Mesenchymal stem cell (in vitro differentiated cells and primary cell): ENCODE measurements at regions not wholly inside any gene's neighbourhood (a gene's known extent, or its start where the extent isn't known, plus 50 kb on each side); places are given as distances from the start of the nearest gene placed in this dataset.

Source experiments
- DNase-seq: peaks from one replicate; pipeline ENCODE4 v3.0.0-alpha.2; 2013
- H2AFZ ChIP-seq: one replicate; pipeline ENCODE4 v1.6.1; 2013; ENCODE audit warnings: low read depth, mild to moderate bottlenecking, control low read depth, inconsistent platforms, low read length, moderate library complexity
- H2AK5ac ChIP-seq: 2 replicates; pipeline ENCODE4 v1.6.1; 2013; ENCODE audit warnings: low read length, moderate library complexity, mild to moderate bottlenecking, inconsistent platforms; ENCODE audit not compliant: severe bottlenecking
- H2BK120ac ChIP-seq: one replicate; pipeline ENCODE4 v1.6.1; 2013; ENCODE audit warnings: low read depth, mild to moderate bottlenecking, inconsistent platforms, low read length, moderate library complexity
- H2BK12ac ChIP-seq, 2 experiments: one replicate each; pipeline ENCODE4 v1.6.1; 2013; ENCODE audit warnings: inconsistent platforms in 2 of 2, low read length in 2 of 2, mild to moderate bottlenecking in 2 of 2, moderate library complexity in 2 of 2, control low read depth in 1 of 2
- H2BK15ac ChIP-seq: one replicate; pipeline ENCODE4 v1.6.1; 2013; ENCODE audit warnings: mild to moderate bottlenecking, low read depth, inconsistent platforms; ENCODE audit not compliant: poor library complexity, severe bottlenecking
- H2BK5ac ChIP-seq: 2 replicates; pipeline ENCODE4 v1.6.1; 2013; ENCODE audit warnings: low read depth, mild to moderate bottlenecking, low read length, control low read depth, inconsistent platforms; ENCODE audit not compliant: poor library complexity, severe bottlenecking
- H3K14ac ChIP-seq, 2 experiments: one replicate each; pipeline ENCODE4 v1.6.1; 2013; ENCODE audit warnings: inconsistent platforms in 2 of 2, low read length in 2 of 2, control low read depth in 1 of 2, mild to moderate bottlenecking in 1 of 2, moderate library complexity in 1 of 2
- H3K18ac ChIP-seq, 2 experiments: one replicate each; pipeline ENCODE4 v1.6.1; 2013; ENCODE audit warnings: inconsistent platforms in 2 of 2, low read length in 2 of 2, control low read depth in 1 of 2, low read depth in 1 of 2, mild to moderate bottlenecking in 1 of 2
- H3K23ac ChIP-seq, 2 experiments: one replicate each; pipeline ENCODE4 v1.6.1; 2013; ENCODE audit warnings: inconsistent platforms in 2 of 2, low read length in 2 of 2, mild to moderate bottlenecking in 2 of 2, moderate library complexity in 2 of 2, control low read depth in 1 of 2
- H3K27ac ChIP-seq: 2 replicates; pipeline ENCODE4 v1.5.1; 2013; ENCODE audit warnings: mild to moderate bottlenecking, moderate library complexity, low read length, control low read depth, inconsistent platforms; ENCODE audit not compliant: poor library complexity, severe bottlenecking
- H3K27me3 ChIP-seq, 2 experiments: 2 replicates each; pipeline versions ENCODE4 v1.6.1 to v1.7.0; 2013; ENCODE audit warnings: low read length in 2 of 2, mild to moderate bottlenecking in 2 of 2, moderate library complexity in 2 of 2, control low read depth in 1 of 2, inconsistent platforms in 1 of 2; ENCODE audit not compliant: control insufficient read depth in 1 of 2, insufficient read depth in 1 of 2
- H3K36me3 ChIP-seq, 2 experiments: 2 replicates each; pipeline versions ENCODE4 v1.6.1 to v1.7.0; 2013; ENCODE audit warnings: low read length in 2 of 2, control low read depth in 1 of 2, inconsistent platforms in 1 of 2, low read depth in 1 of 2, mild to moderate bottlenecking in 1 of 2; ENCODE audit not compliant: insufficient read depth in 2 of 2, control insufficient read depth in 1 of 2
- H3K4ac ChIP-seq, 2 experiments: one replicate each; pipeline ENCODE4 v1.6.1; 2013; ENCODE audit warnings: inconsistent platforms in 2 of 2, low read length in 2 of 2, mild to moderate bottlenecking in 2 of 2, moderate library complexity in 2 of 2, control low read depth in 1 of 2, low read depth in 1 of 2
- H3K4me1 ChIP-seq: 2 replicates; pipeline ENCODE4 v1.6.1; 2013; ENCODE audit warnings: low read depth, low read length, control low read depth; ENCODE audit not compliant: control insufficient read depth, insufficient read depth
- H3K4me2 ChIP-seq: 2 replicates; pipeline ENCODE4 v1.6.1; 2013; ENCODE audit warnings: low read length, mild to moderate bottlenecking, inconsistent platforms; ENCODE audit not compliant: poor library complexity, severe bottlenecking
- H3K4me3 ChIP-seq, 2 experiments: 2 replicates each; pipeline versions ENCODE4 v1.5.1 to v1.7.0; 2013; ENCODE audit warnings: low read length in 2 of 2, mild to moderate bottlenecking in 2 of 2, control low read depth in 1 of 2, low read depth in 1 of 2; ENCODE audit not compliant: insufficient read depth in 1 of 2
- H3K79me1 ChIP-seq: replicated peaks from 2 replicates; pipeline ENCODE4 v1.6.1; 2013; ENCODE audit warnings: mild to moderate bottlenecking, control low read depth, low read length, inconsistent platforms; ENCODE audit not compliant: poor library complexity, severe bottlenecking
- H3K9ac ChIP-seq: 2 replicates; pipeline ENCODE4 v1.7.0; 2013; ENCODE audit warnings: mild to moderate bottlenecking, low read length, moderate library complexity
- H3K9me3 ChIP-seq: 2 replicates; pipeline ENCODE4 v1.7.0; 2013; ENCODE audit warnings: mild to moderate bottlenecking, low read length; ENCODE audit not compliant: control insufficient read depth
- H4K8ac ChIP-seq: one replicate; pipeline ENCODE4 v1.6.1; 2013; ENCODE audit warnings: inconsistent platforms, mild to moderate bottlenecking, low read length, moderate library complexity
- H4K91ac ChIP-seq: one replicate; pipeline ENCODE4 v1.6.1; 2013; ENCODE audit warnings: mild to moderate bottlenecking, low read length, inconsistent platforms
- WGBS: methylation state at CpG from one replicate; pipeline ENCODE4 v1.1.7; 2013; ENCODE audit warnings: mixed read lengths; 5-methylcytosine and 5-hydroxymethylcytosine counted together

DNA sequence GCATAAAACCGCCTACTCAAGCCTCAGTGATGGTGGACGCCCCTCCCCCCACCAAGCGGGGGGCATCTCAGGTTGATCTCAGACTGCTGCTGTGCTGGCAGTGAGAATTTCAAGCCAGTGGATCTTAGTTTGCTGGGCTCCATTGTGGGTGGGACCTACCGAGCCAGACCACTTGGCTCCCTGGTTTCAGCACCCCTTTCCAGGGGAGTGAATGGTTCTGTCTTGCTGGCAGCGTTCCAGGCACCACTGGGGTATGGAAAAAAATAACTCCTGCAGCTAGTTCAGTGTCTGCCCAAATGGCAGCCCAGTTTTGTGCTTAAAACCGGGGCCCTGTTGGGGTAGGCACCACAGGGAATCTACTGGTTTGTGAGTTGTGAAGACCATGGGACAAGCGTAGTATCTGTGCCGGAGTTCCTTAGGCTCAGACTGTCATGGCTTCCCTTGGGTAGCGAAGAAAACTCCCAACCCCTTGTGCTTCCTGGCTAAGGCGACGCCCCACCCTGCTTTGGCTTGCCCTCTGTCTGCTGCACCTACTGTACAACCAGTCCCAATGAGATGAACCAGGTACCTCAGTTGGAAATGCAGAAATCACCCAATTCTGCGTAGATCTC is 1334.5 kb upstream of the ADGRB3 start:
- H3K27me3 ChIP-seq, result no peaks in the 10 kb centered on the region
- H2AK5ac ChIP-seq, result no peak overlapping the region
- H2BK15ac ChIP-seq, result no peak overlapping the region
- no peak overlapping the region for H3K27ac ChIP-seq
- no peak overlapping the region for H3K4ac ChIP-seq
- H2BK120ac ChIP-seq, result no peak overlapping the region
- H3K79me1 ChIP-seq, result no peaks in the 10 kb centered on the region
- H4K8ac ChIP-seq, result no peak overlapping the region
- H2AFZ ChIP-seq, result no peak overlapping the region
- no peaks in the 10 kb centered on the region for H3K9me3 ChIP-seq
- H2BK12ac ChIP-seq, result no peak overlapping the region
- H3K14ac ChIP-seq, result no peak overlapping the region
- DNase-seq, result no peak
- no peaks in the 10 kb centered on the region for H3K4me1 ChIP-seq
- 84% methylated on average over 12 of the region's 12 CpGs for WGBS
- no peaks in the 10 kb centered on the region for H3K36me3 ChIP-seq
- no peak overlapping the region for H2BK5ac ChIP-seq
- H3K18ac ChIP-seq, result no peak overlapping the region
- H4K91ac ChIP-seq, result no peak overlapping the region
- H3K4me3 ChIP-seq, result no peak overlapping the region
- no peak overlapping the region for H3K9ac ChIP-seq
- no peak overlapping the region for H3K23ac ChIP-seq
- H3K4me2 ChIP-seq, result no peak overlapping the region

DNA sequence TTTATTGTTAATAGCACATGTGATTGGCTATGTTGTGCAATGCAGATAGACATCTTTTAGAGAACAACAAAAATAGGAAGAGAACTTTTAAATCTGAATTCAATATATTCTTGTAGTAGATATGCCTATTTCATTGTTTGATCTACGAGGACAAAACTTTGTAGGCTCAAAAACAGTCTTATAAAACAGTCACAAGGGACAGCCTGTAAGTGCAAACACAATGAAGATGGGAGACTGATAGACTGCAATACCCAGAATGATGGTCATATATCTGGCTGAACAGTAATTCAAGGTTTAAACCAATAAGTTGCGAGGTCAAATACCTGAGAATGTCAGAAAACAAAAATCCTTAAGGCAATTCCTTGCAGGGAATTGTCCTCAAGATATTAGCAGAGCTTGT is 1342.9 kb upstream of the ADGRB3 start:
- no peak for DNase-seq
- no peak overlapping the region for H3K4me3 ChIP-seq
- no peak overlapping the region for H2BK120ac ChIP-seq
- no peaks in the 10 kb centered on the region for H3K79me1 ChIP-seq
- no peaks in the 10 kb centered on the region for H3K27me3 ChIP-seq
- H3K18ac ChIP-seq, result no peak overlapping the region
- H4K8ac ChIP-seq, result no peak overlapping the region
- no peak overlapping the region for H2AK5ac ChIP-seq
- H2BK5ac ChIP-seq, result no peak overlapping the region
- peaks cover 8% of the 10 kb centered on the region for H3K9me3 ChIP-seq
- no peaks in the 10 kb centered on the region for H3K4me1 ChIP-seq
- H3K23ac ChIP-seq, result no peak overlapping the region
- no peak overlapping the region for H3K14ac ChIP-seq
- H2BK15ac ChIP-seq, result no peak overlapping the region
- no peak overlapping the region for H2BK12ac ChIP-seq
- 58% methylated on average over 1 of the region's 2 CpGs for WGBS
- H2AFZ ChIP-seq, result no peak overlapping the region
- H3K9ac ChIP-seq, result no peak overlapping the region
- no peak overlapping the region for H3K27ac ChIP-seq
- H3K36me3 ChIP-seq, result no peaks in the 10 kb centered on the region
- no peak overlapping the region for H3K4ac ChIP-seq
- no peak overlapping the region for H3K4me2 ChIP-seq
- no peak overlapping the region for H4K91ac ChIP-seq

DNA sequence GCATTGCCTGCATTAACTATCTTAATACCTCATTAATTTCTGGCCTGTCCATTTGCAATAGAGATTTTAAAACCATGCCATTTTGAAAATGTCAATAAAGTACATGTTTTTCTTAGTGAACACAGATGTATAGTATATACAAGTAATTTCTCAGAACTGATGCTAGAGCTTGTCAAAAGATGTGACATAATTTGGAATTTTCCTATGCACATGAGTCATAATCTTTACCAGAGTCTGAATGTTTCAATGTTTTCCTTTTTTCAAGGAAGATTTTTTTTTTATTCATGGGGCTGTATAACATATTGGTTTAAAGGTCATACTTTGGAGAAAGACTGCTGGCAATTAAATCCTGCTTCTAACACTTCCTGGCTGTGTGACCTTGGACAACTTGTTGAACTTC is 1347.5 kb upstream of the ADGRB3 start:
- no peak overlapping the region for H3K23ac ChIP-seq
- no peak for DNase-seq
- H3K36me3 ChIP-seq, result no peaks in the 10 kb centered on the region
- no peak overlapping the region for H2BK12ac ChIP-seq
- H3K4me2 ChIP-seq, result no peak overlapping the region
- no peak overlapping the region for H4K91ac ChIP-seq
- no peak overlapping the region for H2BK120ac ChIP-seq
- H2BK5ac ChIP-seq, result no peak overlapping the region
- no peaks in the 10 kb centered on the region for H3K4me1 ChIP-seq
- H3K4me3 ChIP-seq, result no peak overlapping the region
- H2BK15ac ChIP-seq, result no peak overlapping the region
- no peak overlapping the region for H3K18ac ChIP-seq
- H3K79me1 ChIP-seq, result no peaks in the 10 kb centered on the region
- H4K8ac ChIP-seq, result no peak overlapping the region
- no peak overlapping the region for H2AFZ ChIP-seq
- no peak overlapping the region for H3K9ac ChIP-seq
- H2AK5ac ChIP-seq, result no peak overlapping the region
- H3K27ac ChIP-seq, result no peak overlapping the region
- peaks cover 19% of the 10 kb centered on the region for H3K9me3 ChIP-seq
- no peak overlapping the region for H3K4ac ChIP-seq
- no peaks in the 10 kb centered on the region for H3K27me3 ChIP-seq
- no peak overlapping the region for H3K14ac ChIP-seq

DNA sequence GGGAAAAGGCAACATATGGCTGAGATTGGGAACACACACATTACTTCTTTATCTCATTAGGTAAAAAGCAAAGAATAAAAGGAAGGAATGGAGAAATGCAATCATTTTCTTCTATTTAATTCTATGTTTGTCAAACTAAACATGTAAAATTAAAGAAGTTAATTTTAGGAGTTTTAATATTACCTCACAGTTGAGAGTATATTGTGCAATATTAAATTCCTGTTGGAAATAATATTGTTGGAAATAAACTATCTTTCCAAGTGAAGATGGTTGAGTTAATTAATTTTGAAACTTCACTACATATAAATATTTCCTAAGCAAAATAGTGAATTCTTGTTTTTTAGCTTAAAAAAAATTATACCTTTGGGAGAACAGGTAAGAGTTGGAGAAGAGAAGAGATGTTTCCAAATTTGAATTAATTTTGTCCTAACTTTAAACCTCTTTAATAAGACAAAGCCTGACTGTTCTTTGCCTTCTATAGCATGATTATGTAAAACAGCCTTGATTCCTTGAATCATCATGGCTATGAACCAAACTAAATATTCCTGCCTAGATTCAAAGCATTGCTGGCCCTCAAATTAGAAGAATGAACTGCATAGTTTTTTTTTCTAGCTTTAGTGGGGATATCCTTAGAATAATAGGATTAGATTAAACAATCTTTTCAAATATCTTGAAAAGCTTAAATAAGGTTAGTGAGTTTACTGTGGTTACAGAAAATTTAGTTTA is 1349.1 kb upstream of the ADGRB3 start:
- no peak overlapping the region for H2BK15ac ChIP-seq
- no peaks in the 10 kb centered on the region for H3K4me1 ChIP-seq
- no peak overlapping the region for H3K27ac ChIP-seq
- no peak overlapping the region for H2BK12ac ChIP-seq
- no peak overlapping the region for H3K18ac ChIP-seq
- no peaks in the 10 kb centered on the region for H3K36me3 ChIP-seq
- peaks cover 19% of the 10 kb centered on the region for H3K9me3 ChIP-seq
- DNase-seq, result no peak
- no peak overlapping the region for H2BK5ac ChIP-seq
- H3K9ac ChIP-seq, result no peak overlapping the region
- H3K23ac ChIP-seq, result no peak overlapping the region
- no peak overlapping the region for H4K91ac ChIP-seq
- H2BK120ac ChIP-seq, result no peak overlapping the region
- no peak overlapping the region for H3K4me3 ChIP-seq
- no peak overlapping the region for H2AFZ ChIP-seq
- no peak overlapping the region for H3K4ac ChIP-seq
- no peak overlapping the region for H2AK5ac ChIP-seq
- no peaks in the 10 kb centered on the region for H3K27me3 ChIP-seq
- H3K79me1 ChIP-seq, result no peaks in the 10 kb centered on the region
- no peak overlapping the region for H4K8ac ChIP-seq
- H3K4me2 ChIP-seq, result no peak overlapping the region
- H3K14ac ChIP-seq, result no peak overlapping the region
